H9 (cell line): ENCODE measurements at regions not wholly inside any gene's neighbourhood (a gene's known extent, or its start where the extent isn't known, plus 50 kb on each side); places are given as distances from the start of the nearest gene placed in this dataset.

Experiments
- DNase-seq: peaks from one replicate; pipeline ENCODE4 v3.0.0-alpha.2; 2017
- H2AFZ ChIP-seq: one replicate; pipeline ENCODE4 v1.6.1; 2013; ENCODE audit warnings: mild to moderate bottlenecking, low read length, control low read depth, moderate library complexity
- H2AK5ac ChIP-seq: 2 replicates; pipeline ENCODE4 v1.6.1; 2013; ENCODE audit warnings: low read length, control low read depth, mixed read lengths; ENCODE audit not compliant: insufficient read length
- H2BK120ac ChIP-seq: one replicate; pipeline ENCODE4 v1.6.1; 2013; ENCODE audit warnings: low read depth, mild to moderate bottlenecking, low read length, control low read depth, inconsistent platforms; ENCODE audit not compliant: poor library complexity, severe bottlenecking
- H2BK12ac ChIP-seq: 2 replicates; pipeline ENCODE4 v1.6.1; 2013; ENCODE audit warnings: low read length, control low read depth, mixed read lengths, low read depth; ENCODE audit not compliant: insufficient read length
- H2BK15ac ChIP-seq: 2 replicates; pipeline ENCODE4 v1.6.1; 2013; ENCODE audit warnings: low read depth, low read length, control low read depth
- H2BK20ac ChIP-seq: one replicate; pipeline ENCODE4 v1.6.1; 2013; ENCODE audit warnings: low read depth, mild to moderate bottlenecking, low read length, control low read depth, inconsistent platforms; ENCODE audit not compliant: poor library complexity, severe bottlenecking
- H2BK5ac ChIP-seq: 2 replicates; pipeline ENCODE4 v1.6.1; 2013; ENCODE audit warnings: low read length, control low read depth, mixed read lengths; ENCODE audit not compliant: insufficient read length
- H3K14ac ChIP-seq: 2 replicates; pipeline ENCODE4 v1.6.1; 2013; ENCODE audit warnings: low read length, control low read depth; ENCODE audit not compliant: insufficient read depth
- H3K18ac ChIP-seq: 2 replicates; pipeline ENCODE4 v1.6.1; 2013; ENCODE audit warnings: low read depth, mild to moderate bottlenecking, mixed read lengths, low read length, control low read depth; ENCODE audit not compliant: insufficient read length
- H3K23ac ChIP-seq: 2 replicates; pipeline ENCODE4 v1.6.1; 2013; ENCODE audit warnings: low read length, control low read depth, mixed read lengths, low read depth; ENCODE audit not compliant: insufficient read length
- H3K23me2 ChIP-seq: 2 replicates; pipeline ENCODE4 v1.6.1; 2013; ENCODE audit warnings: low read depth, mild to moderate bottlenecking, mixed read lengths, low read length, control low read depth; ENCODE audit not compliant: insufficient read length, poor library complexity, severe bottlenecking
- H3K27ac ChIP-seq: 2 replicates; pipeline ENCODE4 v1.5.1; 2013; ENCODE audit warnings: low read length, control low read depth, mixed read lengths, low read depth; ENCODE audit not compliant: insufficient read length
- H3K27me3 ChIP-seq: 2 replicates; pipeline ENCODE4 v1.6.1; 2013; ENCODE audit warnings: low read length, control low read depth, inconsistent platforms; ENCODE audit not compliant: insufficient read depth
- H3K4ac ChIP-seq: 2 replicates; pipeline ENCODE4 v1.6.1; 2013; ENCODE audit warnings: low read depth, mild to moderate bottlenecking, control low read depth, inconsistent platforms, low read length, moderate library complexity
- H3K4me1 ChIP-seq: 2 replicates; pipeline ENCODE4 v1.6.1; 2013; ENCODE audit warnings: low read length, control low read depth, inconsistent platforms; ENCODE audit not compliant: insufficient read depth
- H3K4me2 ChIP-seq: 2 replicates; pipeline ENCODE4 v1.6.1; 2013; ENCODE audit warnings: low read length, control low read depth, mixed read lengths; ENCODE audit not compliant: insufficient read length, insufficient read depth
- H3K56ac ChIP-seq: 2 replicates; pipeline ENCODE4 v1.6.1; 2013; ENCODE audit warnings: low read depth, mild to moderate bottlenecking, mixed read lengths, low read length, control low read depth; ENCODE audit not compliant: insufficient read length
- H3K79me1 ChIP-seq: 2 replicates; pipeline ENCODE4 v1.6.1; 2013; ENCODE audit warnings: low read depth, mild to moderate bottlenecking, moderate library complexity, low read length, control low read depth, inconsistent platforms; ENCODE audit not compliant: insufficient read depth, poor library complexity, severe bottlenecking
- H3K79me2 ChIP-seq: 2 replicates; pipeline ENCODE4 v1.6.1; 2013; ENCODE audit warnings: low read length, control low read depth, inconsistent platforms; ENCODE audit not compliant: insufficient read depth
- H3K9ac ChIP-seq: 2 replicates; pipeline ENCODE4 v1.6.1; 2013; ENCODE audit warnings: low read length, control low read depth, mixed read lengths; ENCODE audit not compliant: insufficient read length; ENCODE audit errors: extremely low read depth
- H3K9me3 ChIP-seq: one replicate; pipeline ENCODE4 v1.6.1; 2013; ENCODE audit warnings: low read depth, low read length, inconsistent platforms; ENCODE audit not compliant: control insufficient read depth
- H3T11ph ChIP-seq: one replicate; pipeline ENCODE4 v1.6.1; 2013; ENCODE audit warnings: mild to moderate bottlenecking, low read length, control low read depth, inconsistent platforms
- H4K20me1 ChIP-seq: one replicate; pipeline ENCODE4 v1.6.1; 2013; ENCODE audit not compliant: control insufficient read depth, insufficient read length, insufficient read depth
- H4K5ac ChIP-seq: 2 replicates; pipeline ENCODE4 v1.6.1; 2013; ENCODE audit warnings: low read depth, mild to moderate bottlenecking, mixed read lengths, low read length, control low read depth; ENCODE audit not compliant: insufficient read length
- H4K8ac ChIP-seq: replicated peaks from 2 replicates; pipeline ENCODE4 v1.6.1; 2013; ENCODE audit warnings: low read length, control low read depth, mixed read lengths, low read depth; ENCODE audit not compliant: insufficient read length
- H4K91ac ChIP-seq: 2 replicates; pipeline ENCODE4 v1.6.1; 2013; ENCODE audit warnings: low read depth, mild to moderate bottlenecking, moderate library complexity, mixed read lengths, low read length, control low read depth; ENCODE audit not compliant: insufficient read length
- H3K27ac Mint-ChIP-seq, 3 experiments: 2 replicates in 2 of 3; 3 replicates in 1 of 3; pipeline ENCODE4 v1.8.0; 2020 to 2021; ENCODE audit warnings: mixed read lengths in 3 of 3, mild to moderate bottlenecking in 1 of 3, moderate library complexity in 1 of 3
- H3K27me3 Mint-ChIP-seq: 2 replicates; pipeline ENCODE4 v1.8.0; 2021; ENCODE audit warnings: low read depth, mild to moderate bottlenecking, moderate library complexity, mixed read lengths
- H3K36me3 Mint-ChIP-seq, 3 experiments: 2 replicates in 2 of 3; 3 replicates in 1 of 3; pipeline ENCODE4 v1.8.0; 2020 to 2021; ENCODE audit warnings: low read depth in 3 of 3, mixed read lengths in 3 of 3; ENCODE audit not compliant: insufficient read depth in 1 of 3
- H3K4me1 Mint-ChIP-seq, 2 experiments: 2 replicates each; pipeline ENCODE4 v1.8.0; 2020; ENCODE audit warnings: mixed read lengths in 2 of 2
- H3K4me3 Mint-ChIP-seq, 2 experiments: 2 replicates in 1 of 2; 3 replicates in 1 of 2; pipeline ENCODE4 v1.8.0; 2020 to 2021; ENCODE audit warnings: mild to moderate bottlenecking in 2 of 2, mixed read lengths in 2 of 2, moderate library complexity in 1 of 2
- H3K9me3 Mint-ChIP-seq, 2 experiments: 2 replicates in 1 of 2; 3 replicates in 1 of 2; pipeline ENCODE4 v1.8.0; 2020; ENCODE audit warnings: mild to moderate bottlenecking in 2 of 2, mixed read lengths in 2 of 2, moderate library complexity in 1 of 2
- WGBS: extraction: QIAGEN DNeasy Blood & Tissue Kit; methylation state at CpG from one replicate; pipeline ENCODE4 v1.1.7; 2013; ENCODE audit warnings: missing lambda C conversion rate, low lambda C conversion rate, mixed read lengths; ENCODE audit not compliant: insufficient read length; ENCODE audit errors: extremely low coverage; 5-methylcytosine and 5-hydroxymethylcytosine counted together
- TF ChIP-seq, protein P1 (sequence below): fragments of 200-600 bp; sonication (generic); conservative IDR thresholded peaks from 3 replicates; pipeline ENCODE4 v1.8.0; 2021; ENCODE audit warnings: antibody characterized with exemption, mild to moderate bottlenecking

DNA sequence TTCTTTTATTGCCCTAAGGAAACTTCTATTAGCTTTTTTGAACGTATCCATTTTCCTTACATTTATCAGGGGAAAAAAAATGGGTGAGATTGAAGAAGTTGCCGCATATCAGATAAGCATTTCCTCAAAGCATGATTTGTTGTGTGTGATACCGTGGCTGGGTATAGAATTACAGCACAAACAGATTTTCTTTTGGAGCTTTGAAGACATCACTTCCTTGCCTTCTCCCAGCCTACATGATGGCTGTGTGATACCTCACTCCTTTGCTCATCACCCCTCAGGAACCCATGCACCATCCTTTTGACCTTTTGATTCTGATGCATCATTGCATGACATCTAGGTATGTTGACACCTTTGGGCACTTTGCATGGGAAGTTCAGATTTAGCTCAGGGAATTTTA, 1155.3 kb downstream of the BRD1 start:
- H2BK120ac ChIP-seq: no peak overlapping the region
- no peak overlapping the region for H4K91ac ChIP-seq
- H2BK20ac ChIP-seq: no peak overlapping the region
- H2AK5ac ChIP-seq: no peak overlapping the region
- Mint-ChIP-seq H3K27me3 (no peaks in the 10 kb centered on the region; the same call in 1 of the 2 replicates), H3K4me1 (peaks cover 3 to 6% of the 10 kb centered on the region in 2 experiments; a peak in 3 of 4 replicates), H3K9me3 (peaks cover 15% of the 10 kb centered on the region in 2 experiments), H3K4me3 (no peak overlapping the region), H3K27ac (no peak overlapping the region), H3K36me3 (peaks cover 19 to 25% (median 21%) of the 10 kb centered on the region in 3 experiments)
- no peak overlapping the region for H2AFZ ChIP-seq
- TF ChIP-seq, protein P1, sequence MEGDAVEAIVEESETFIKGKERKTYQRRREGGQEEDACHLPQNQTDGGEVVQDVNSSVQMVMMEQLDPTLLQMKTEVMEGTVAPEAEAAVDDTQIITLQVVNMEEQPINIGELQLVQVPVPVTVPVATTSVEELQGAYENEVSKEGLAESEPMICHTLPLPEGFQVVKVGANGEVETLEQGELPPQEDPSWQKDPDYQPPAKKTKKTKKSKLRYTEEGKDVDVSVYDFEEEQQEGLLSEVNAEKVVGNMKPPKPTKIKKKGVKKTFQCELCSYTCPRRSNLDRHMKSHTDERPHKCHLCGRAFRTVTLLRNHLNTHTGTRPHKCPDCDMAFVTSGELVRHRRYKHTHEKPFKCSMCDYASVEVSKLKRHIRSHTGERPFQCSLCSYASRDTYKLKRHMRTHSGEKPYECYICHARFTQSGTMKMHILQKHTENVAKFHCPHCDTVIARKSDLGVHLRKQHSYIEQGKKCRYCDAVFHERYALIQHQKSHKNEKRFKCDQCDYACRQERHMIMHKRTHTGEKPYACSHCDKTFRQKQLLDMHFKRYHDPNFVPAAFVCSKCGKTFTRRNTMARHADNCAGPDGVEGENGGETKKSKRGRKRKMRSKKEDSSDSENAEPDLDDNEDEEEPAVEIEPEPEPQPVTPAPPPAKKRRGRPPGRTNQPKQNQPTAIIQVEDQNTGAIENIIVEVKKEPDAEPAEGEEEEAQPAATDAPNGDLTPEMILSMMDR: no peak
- no peak overlapping the region for H2BK15ac ChIP-seq
- no peak overlapping the region for H3T11ph ChIP-seq
- H2BK5ac ChIP-seq: no peak overlapping the region
- DNase-seq: no peak
- H3K4me1 ChIP-seq: no peaks in the 10 kb centered on the region
- H3K9ac ChIP-seq: no peak overlapping the region
- no peak overlapping the region for H3K4ac ChIP-seq
- no peak overlapping the region for H4K8ac ChIP-seq
- WGBS: no CpG with 5 or more reads among the region's 3 CpGs
- H3K79me2 ChIP-seq: no peaks in the 10 kb centered on the region
- no peak overlapping the region for H2BK12ac ChIP-seq
- H3K27me3 ChIP-seq: no peaks in the 10 kb centered on the region
- H3K27ac ChIP-seq: no peak overlapping the region
- H4K20me1 ChIP-seq: no peaks in the 10 kb centered on the region
- H3K9me3 ChIP-seq: peaks cover 9% of the 10 kb centered on the region
- no peak overlapping the region for H3K23ac ChIP-seq
- H3K79me1 ChIP-seq: no peaks in the 10 kb centered on the region
- no peak overlapping the region for H3K18ac ChIP-seq
- no peaks in the 10 kb centered on the region for H3K23me2 ChIP-seq
- H3K14ac ChIP-seq: no peak overlapping the region
- no peak overlapping the region for H4K5ac ChIP-seq
- H3K56ac ChIP-seq: no peak overlapping the region
- no peak overlapping the region for H3K4me2 ChIP-seq
